OCI-LY1 (cell line): ENCODE measurements at regions not wholly inside any gene's neighbourhood (a gene's known extent, or its start where the extent isn't known, plus 50 kb on each side); places are given as distances from the start of the nearest gene placed in this dataset.

Source experiments
- CTCF ChIP-seq: fragments of 200-600 bp; sonication (generic), shearing (Covaris generic); IDR thresholded peaks from 2 replicates; pipeline ENCODE4 v1.5.1; 2017; ENCODE audit warnings: mild to moderate bottlenecking, antibody characterized with exemption, low read length, moderate library complexity, mixed read lengths
- EZH2 ChIP-seq: fragments of 200-600 bp; sonication (generic), shearing (Covaris generic); IDR thresholded peaks from 2 replicates; pipeline ENCODE4 v1.8.0; 2017; ENCODE audit warnings: borderline replicate concordance, mixed run types, mild to moderate bottlenecking, antibody characterized with exemption, low read length, moderate library complexity, mixed read lengths

GRCh38 chr3:110323349-110323748 is 748.3 kb upstream of the NECTIN3 start:
- TF ChIP-seq CTCF (no peak), EZH2 (no peak)
